ENCODE measurements at regions not wholly inside any gene's neighbourhood (a gene's known extent, or its start where the extent isn't known, plus 50 kb on each side); places are given as distances from the start of the nearest gene placed in this dataset.

DNA sequence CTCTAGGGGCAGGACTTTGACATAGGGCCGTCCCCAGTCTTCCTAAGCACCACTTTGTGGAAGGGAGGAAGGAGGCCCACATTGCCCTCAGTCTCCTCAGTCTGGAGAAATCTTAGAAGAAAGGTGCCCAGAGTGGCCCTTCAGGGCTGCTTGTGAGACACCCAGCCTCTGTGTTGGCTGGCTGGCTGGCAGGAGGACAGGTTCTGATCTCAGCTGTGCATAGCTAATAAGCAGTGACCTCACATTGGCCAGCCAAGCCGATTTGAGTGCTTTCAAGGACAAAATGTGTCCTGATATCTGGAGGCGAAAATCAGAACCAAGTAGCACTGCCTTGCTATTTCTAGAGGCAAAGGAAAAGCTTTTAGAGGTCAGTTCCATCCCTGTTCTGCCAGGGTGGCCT lies 211.5 kb downstream of the BCOR start:
- dilution Hi-C loops (cut with MboI; ENCODE audit: extremely low pct_ligation_motif_present, low sequenced_read_pairs), result no loop called here
- no peak for TF ChIP-seq EZH2 (IDR thresholded peaks at IDR 0.05; ENCODE audit: low read length)
- TF ChIP-seq, protein P1, sequence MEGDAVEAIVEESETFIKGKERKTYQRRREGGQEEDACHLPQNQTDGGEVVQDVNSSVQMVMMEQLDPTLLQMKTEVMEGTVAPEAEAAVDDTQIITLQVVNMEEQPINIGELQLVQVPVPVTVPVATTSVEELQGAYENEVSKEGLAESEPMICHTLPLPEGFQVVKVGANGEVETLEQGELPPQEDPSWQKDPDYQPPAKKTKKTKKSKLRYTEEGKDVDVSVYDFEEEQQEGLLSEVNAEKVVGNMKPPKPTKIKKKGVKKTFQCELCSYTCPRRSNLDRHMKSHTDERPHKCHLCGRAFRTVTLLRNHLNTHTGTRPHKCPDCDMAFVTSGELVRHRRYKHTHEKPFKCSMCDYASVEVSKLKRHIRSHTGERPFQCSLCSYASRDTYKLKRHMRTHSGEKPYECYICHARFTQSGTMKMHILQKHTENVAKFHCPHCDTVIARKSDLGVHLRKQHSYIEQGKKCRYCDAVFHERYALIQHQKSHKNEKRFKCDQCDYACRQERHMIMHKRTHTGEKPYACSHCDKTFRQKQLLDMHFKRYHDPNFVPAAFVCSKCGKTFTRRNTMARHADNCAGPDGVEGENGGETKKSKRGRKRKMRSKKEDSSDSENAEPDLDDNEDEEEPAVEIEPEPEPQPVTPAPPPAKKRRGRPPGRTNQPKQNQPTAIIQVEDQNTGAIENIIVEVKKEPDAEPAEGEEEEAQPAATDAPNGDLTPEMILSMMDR (optimal IDR thresholded peaks at IDR 0.05 in 1 of 3, IDR thresholded peaks at IDR 0.05 in 1 of 3, conservative IDR thresholded peaks at IDR 0.05 in 1 of 3; ENCODE audit: extremely low read depth in 1 of 3, insufficient read depth in 2 of 3, low read length in 3 of 3), result no peak
- no peaks in the 10 kb centered on the region for H3K9me3 ChIP-seq (ENCODE audit: control insufficient read depth, low read depth, low read length)

DNA sequence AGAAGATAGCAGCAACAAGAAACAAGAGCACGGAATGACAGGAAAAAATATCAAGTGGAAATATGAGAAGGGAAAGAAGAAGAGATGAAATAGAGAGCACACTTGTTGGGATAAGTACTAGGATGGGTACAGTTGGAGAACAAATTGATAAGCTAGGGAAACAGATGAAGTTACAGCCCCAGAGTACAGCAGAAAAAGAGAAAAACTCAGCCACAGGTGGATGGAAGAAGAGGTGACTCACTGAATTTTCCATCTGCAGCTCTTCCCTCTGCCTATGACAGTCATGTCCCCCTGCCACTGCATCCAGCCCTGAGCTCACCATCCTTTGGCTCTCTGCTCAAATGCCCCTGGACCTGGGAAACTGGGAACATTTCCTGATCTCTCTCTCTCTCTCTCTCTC lies 209.0 kb downstream of the BCOR start:
- Histone ChIP-seq H3K27me3 (ENCODE audit: control insufficient read depth, extremely low read depth, insufficient read depth, low read length) (no peaks in the 10 kb centered on the region), H3K79me2 (ENCODE audit: control insufficient read depth, insufficient read depth, low read length) (no peaks in the 10 kb centered on the region), H3K9ac (ENCODE audit: control insufficient read depth, extremely low read depth, insufficient read depth, low read length) (no peak overlapping the region), H3K4me1 (ENCODE audit: control insufficient read depth, extremely low read depth, insufficient read depth, low read length) (peaks cover 9% of the 10 kb centered on the region), H3K4me3 (ENCODE audit: control insufficient read depth in 2 of 3, extremely low read depth in 1 of 3, insufficient read depth in 2 of 3, low read depth in 1 of 3, low read length in 3 of 3) (no peak overlapping the region), H2AFZ (ENCODE audit: control insufficient read depth, low read length) (no peak overlapping the region), H3K36me3 (ENCODE audit: control insufficient read depth in 2 of 2, extremely low read depth in 1 of 2, insufficient read depth in 2 of 2, low read length in 2 of 2) (no peaks in the 10 kb centered on the region), H4K20me1 (ENCODE audit: control insufficient read depth, extremely low read depth, insufficient read depth, low read length) (no peaks in the 10 kb centered on the region), H3K9me1 (ENCODE audit: control insufficient read depth, extremely low read depth, insufficient read depth, low read length) (no peaks in the 10 kb centered on the region), H3K9me3 (ENCODE audit: control insufficient read depth, low read depth, low read length) (no peaks in the 10 kb centered on the region), H3K27ac (ENCODE audit: control insufficient read depth, insufficient read depth, low read length) (no peak overlapping the region), H3K4me2 (ENCODE audit: control insufficient read depth, extremely low read depth, insufficient read depth, low read depth, low read length) (no peak overlapping the region)
- FAIRE-seq (no peak), DNase-seq (ENCODE audit: low read depth, low spot score) (no peak)
- TF ChIP-seq, protein P1 (optimal IDR thresholded peaks at IDR 0.05 in 1 of 3, IDR thresholded peaks at IDR 0.05 in 1 of 3, conservative IDR thresholded peaks at IDR 0.05 in 1 of 3; ENCODE audit: extremely low read depth in 1 of 3, insufficient read depth in 2 of 3, low read length in 3 of 3), result no peak
- TF ChIP-seq EZH2 (IDR thresholded peaks at IDR 0.05; ENCODE audit: low read length), result no peak
- dilution Hi-C loops (cut with MboI; ENCODE audit: extremely low pct_ligation_motif_present, low sequenced_read_pairs), result no loop called here

More for the DNA sequence above, 211.5 kb downstream of the BCOR start:
- Histone ChIP-seq H3K79me2 (ENCODE audit: control insufficient read depth, insufficient read depth, low read length) (no peaks in the 10 kb centered on the region), H3K4me1 (ENCODE audit: control insufficient read depth, extremely low read depth, insufficient read depth, low read length) (no peaks in the 10 kb centered on the region), H2AFZ (ENCODE audit: control insufficient read depth, low read length) (no peak overlapping the region), H3K9me1 (ENCODE audit: control insufficient read depth, extremely low read depth, insufficient read depth, low read length) (no peaks in the 10 kb centered on the region), H3K27ac (ENCODE audit: control insufficient read depth, insufficient read depth, low read length) (no peak overlapping the region), H3K4me2 (ENCODE audit: control insufficient read depth, extremely low read depth, insufficient read depth, low read depth, low read length) (no peak overlapping the region), H3K36me3 (ENCODE audit: control insufficient read depth in 2 of 2, extremely low read depth in 1 of 2, insufficient read depth in 2 of 2, low read length in 2 of 2) (no peaks in the 10 kb centered on the region), H3K27me3 (ENCODE audit: control insufficient read depth, extremely low read depth, insufficient read depth, low read length) (no peaks in the 10 kb centered on the region), H3K9ac (ENCODE audit: control insufficient read depth, extremely low read depth, insufficient read depth, low read length) (no peak overlapping the region), H4K20me1 (ENCODE audit: control insufficient read depth, extremely low read depth, insufficient read depth, low read length) (no peaks in the 10 kb centered on the region), H3K4me3 (ENCODE audit: control insufficient read depth in 2 of 3, extremely low read depth in 1 of 3, insufficient read depth in 2 of 3, low read depth in 1 of 3, low read length in 3 of 3) (no peak overlapping the region)
- no peak for FAIRE-seq
- no peak for DNase-seq (ENCODE audit: low read depth, low spot score)

Data from keratinocyte (primary cell).